SK-N-SH (cell line): ENCODE measurements at regions not wholly inside any gene's neighbourhood (a gene's known extent, or its start where the extent isn't known, plus 50 kb on each side); places are given as distances from the start of the nearest gene placed in this dataset.

Source experiments
- CTCF ChIA-PET: fragments of 300-600, 350-600 bp; formaldehyde crosslinking; extraction: SDS; loops from one replicate; lab custom pipeline; 2021; lab: Yijun Ruan, JAX
- POLR2A ChIA-PET: fragments of 350-600 bp; sonication (Branson Sonifier 250); formaldehyde crosslinking; extraction: SDS; loops from one replicate; lab custom pipeline; 2020; ENCODE audit warnings: antibody characterized with exemption, inconsistent platforms; lab: Yijun Ruan, JAX
- DNase-seq: peaks from one replicate; pipeline ENCODE4 v3.0.0; 2012
- H2AFZ ChIP-seq: fragments of 200-600 bp; sonication (generic); 2 replicates; pipeline ENCODE4 v1.8.1; 2016; ENCODE audit warnings: antibody characterized with exemption, mild to moderate bottlenecking, low read depth
- H3F3A ChIP-seq: fragments of 200-600 bp; sonication (generic); replicated peaks from 2 replicates; pipeline ENCODE3; 2016; ENCODE audit warnings: antibody characterized with exemption, mild to moderate bottlenecking; ENCODE audit not compliant: insufficient read depth
- H3K27ac ChIP-seq, 2 experiments: fragments of 200-500 bp in 1 of 2; fragments of 200-600 bp in 1 of 2; sonication (Bioruptor generic) in 1 of 2; sonication (generic), shearing (Covaris generic) in 1 of 2; 2 replicates each; pipeline versions ENCODE4 v1.5.1 to v1.6.1; 2014 to 2016; ENCODE audit warnings: low read depth in 2 of 2, inconsistent platforms in 1 of 2, low read length in 1 of 2, mild to moderate bottlenecking in 1 of 2, mixed read lengths in 1 of 2
- H3K27me3 ChIP-seq: fragments of 200-600 bp; sonication (generic), shearing (Covaris generic); 2 replicates; pipeline ENCODE4 v1.6.1; 2016; ENCODE audit warnings: mixed run types; ENCODE audit not compliant: insufficient read depth
- H3K36me3 ChIP-seq, 2 experiments: fragments of 200-500 bp in 1 of 2; fragments of 200-600 bp in 1 of 2; sonication (Bioruptor generic) in 1 of 2; sonication (generic) in 1 of 2; replicated peaks in 1 of 2; 2 replicates each; pipeline versions ENCODE3 to v1.5.1; 2014 to 2016; ENCODE audit warnings: low read length in 1 of 2, mild to moderate bottlenecking in 1 of 2; ENCODE audit not compliant: insufficient read depth in 2 of 2, control insufficient read depth in 1 of 2
- H3K4me1 ChIP-seq, 2 experiments: fragments of 200-500 bp in 1 of 2; fragments of 200-600 bp in 1 of 2; sonication (Bioruptor generic) in 1 of 2; sonication (generic), shearing (Covaris generic) in 1 of 2; 2 replicates each; pipeline versions ENCODE4 v1.5.1 to v1.6.1; 2014 to 2016; ENCODE audit warnings: low read depth in 1 of 2, low read length in 1 of 2, mixed run types in 1 of 2; ENCODE audit not compliant: insufficient read depth in 2 of 2, control insufficient read depth in 1 of 2
- H3K4me2 ChIP-seq: fragments of 200-600 bp; sonication (generic), shearing (Covaris generic); 2 replicates; pipeline ENCODE4 v1.6.1; 2017; ENCODE audit warnings: mixed run types
- H3K4me3 ChIP-seq, 2 experiments: fragments of 200-500 bp in 1 of 2; fragments of 200-600 bp in 1 of 2; sonication (Bioruptor generic) in 1 of 2; sonication (generic), shearing (Covaris generic) in 1 of 2; 2 replicates each; pipeline versions ENCODE4 v1.5.1 to v1.8.1; 2014 to 2016; ENCODE audit warnings: low read depth in 2 of 2, inconsistent platforms in 1 of 2, low read length in 1 of 2, mild to moderate bottlenecking in 1 of 2, mixed read lengths in 1 of 2, moderate library complexity in 1 of 2
- H3K79me2 ChIP-seq: fragments of 200-600 bp; sonication (generic); 2 replicates; pipeline ENCODE4 v1.8.1; 2017; ENCODE audit warnings: mild to moderate bottlenecking; ENCODE audit not compliant: insufficient read depth
- H3K9ac ChIP-seq: fragments of 200-600 bp; sonication (generic); 2 replicates; pipeline ENCODE4 v1.6.1; 2017; ENCODE audit warnings: mixed run types
- H3K9me2 ChIP-seq: fragments of 200-600 bp; sonication (generic); 2 replicates; pipeline ENCODE4 v1.6.1; 2017; ENCODE audit warnings: mixed run types
- H3K9me3 ChIP-seq: fragments of 200-600 bp; sonication (generic); 2 replicates; pipeline ENCODE4 v1.6.1; 2017; ENCODE audit warnings: mixed run types, mild to moderate bottlenecking, moderate library complexity
- H4K20me1 ChIP-seq: fragments of 200-600 bp; sonication (generic); 2 replicates; pipeline ENCODE4 v1.6.1; 2017; ENCODE audit warnings: mild to moderate bottlenecking, mixed run types; ENCODE audit not compliant: insufficient read depth
- CHD2 ChIP-seq: fragments of 150-350 bp; IDR thresholded peaks from 2 replicates; pipeline ENCODE4 v1.6.1; 2018; ENCODE audit warnings: low read length; ENCODE audit not compliant: partially characterized antibody
- ELF1 ChIP-seq: IDR thresholded peaks from 2 replicates; pipeline ENCODE4 v1.4.0; 2012
- FOXJ3 ChIP-seq: sonication (generic); formaldehyde crosslinking; IDR thresholded peaks from 2 replicates; pipeline ENCODE4 v1.5.1; 2020; ENCODE audit warnings: mild to moderate bottlenecking, missing genetic modification reagents
- FOXM1 ChIP-seq: IDR thresholded peaks from 2 replicates; pipeline ENCODE4 v1.4.0; 2012; ENCODE audit warnings: low read depth, mild to moderate bottlenecking
- MEF2A ChIP-seq: IDR thresholded peaks from 2 replicates; pipeline ENCODE4 v1.4.0; 2012; ENCODE audit warnings: low read depth, borderline replicate concordance
- MXI1 ChIP-seq: IDR thresholded peaks from 2 replicates; pipeline ENCODE4 v1.6.1; 2012; ENCODE audit warnings: mild to moderate bottlenecking, low read depth, low read length, improper control_type of control experiment
- NFIC ChIP-seq: IDR thresholded peaks from 2 replicates; pipeline ENCODE4 v1.4.0; 2012; ENCODE audit warnings: borderline replicate concordance
- PBX3 ChIP-seq: IDR thresholded peaks from 2 replicates; pipeline ENCODE4; 2012
- POLR2AphosphoS5 ChIP-seq: IDR thresholded peaks from 2 replicates; pipeline ENCODE4 v1.6.1; 2012; ENCODE audit warnings: low read depth, low read length
- RAD21 ChIP-seq: IDR thresholded peaks from 2 replicates; pipeline ENCODE4 v1.6.1; 2012; ENCODE audit warnings: mild to moderate bottlenecking, low read length
- SIN3A ChIP-seq: IDR thresholded peaks from 2 replicates; pipeline ENCODE4 v1.6.1; 2012; ENCODE audit warnings: low read depth, mild to moderate bottlenecking, low read length, moderate library complexity, borderline replicate concordance
- TAF1 ChIP-seq: IDR thresholded peaks from 2 replicates; pipeline ENCODE4 v1.6.1; 2012; ENCODE audit warnings: low read depth, mild to moderate bottlenecking, low read length, moderate library complexity, borderline replicate concordance
- TEAD4 ChIP-seq: IDR thresholded peaks from 2 replicates; pipeline ENCODE4 v1.4.0; 2012; ENCODE audit warnings: mild to moderate bottlenecking, borderline replicate concordance; ENCODE audit not compliant: insufficient read depth
- YY1 ChIP-seq: IDR thresholded peaks from 2 replicates; pipeline ENCODE4 v1.4.0; 2012; ENCODE audit warnings: low read depth, mild to moderate bottlenecking
- whole genome bisulfite sequencing: methylation state at CpG from one replicate; pipeline ENCODE4 v1.1.6; 2017; ENCODE audit warnings: low lambda C conversion rate; 5-methylcytosine and 5-hydroxymethylcytosine counted together
- TF ChIP-seq, protein P1 (sequence below): fragments of 200-600 bp; sonication (generic); IDR thresholded peaks from 2 replicates; pipeline ENCODE4 v1.6.1; 2017; ENCODE audit warnings: antibody characterized with exemption, mild to moderate bottlenecking, moderate library complexity
- TF ChIP-seq, protein P2 (sequence below): fragments of 150-350 bp; IDR thresholded peaks from 2 replicates; pipeline ENCODE4 v1.6.1; 2016; ENCODE audit warnings: mild to moderate bottlenecking, low read depth, low read length
- TF ChIP-seq, protein P3 (sequence below): fragments of 150-350 bp; IDR thresholded peaks from 2 replicates; pipeline ENCODE4 v1.6.1; 2017; ENCODE audit warnings: antibody characterized with exemption, low read length, low read depth, borderline replicate concordance

- no peaks in the 10 kb centered on the region for H3K9me3 ChIP-seq
- no peaks in the 10 kb centered on the region for H3F3A ChIP-seq
- no peak overlapping the region for H3K27ac ChIP-seq
- POLR2A ChIA-PET = no interaction called here
- H4K20me1 ChIP-seq = no peaks in the 10 kb centered on the region
- no peaks in the 10 kb centered on the region for H3K79me2 ChIP-seq
- H3K4me1 ChIP-seq = no peaks in the 10 kb centered on the region
- H3K4me3 ChIP-seq = no peak overlapping the region
- no peak overlapping the region for H2AFZ ChIP-seq
- no peak for DNase-seq
- H3K27me3 ChIP-seq = no peaks in the 10 kb centered on the region
- H3K9ac ChIP-seq = no peak overlapping the region
- no peak overlapping the region for H3K4me2 ChIP-seq
- H3K36me3 ChIP-seq = no peaks in the 10 kb centered on the region
- 55% methylated on average over 5 of the region's 5 CpGs for WGBS
- TF ChIP-seq POLR2AphosphoS5 (no peak), FOXJ3 (CRISPR knock-in tag) (no peak), MXI1 (no peak), PBX3 (no peak), FOXM1 (no peak), CHD2 (no peak), RAD21 (no peak), SIN3A (no peak), YY1 (no peak), TAF1 (no peak)
- CTCF ChIA-PET = interaction anchor here (1.0 to 2.8 kb wide), 8 partner anchors 9 to 1178 kb away, joined by 3 to 10 read pairs (median 4); no protein-coding TSS in a partner anchor
- no peaks in the 10 kb centered on the region for H3K9me2 ChIP-seq
Observed at GRCh38 chr7:47100148-47100816, 481.6 kb downstream of the TNS3 start.

- WGBS = 67% methylated on average over 2 of the region's 2 CpGs
- H3K79me2 ChIP-seq = no peaks in the 10 kb centered on the region
- H3K27me3 ChIP-seq = no peaks in the 10 kb centered on the region
- H3K9ac ChIP-seq = no peak overlapping the region
- no peak for DNase-seq
- H3K27ac ChIP-seq = no peak overlapping the region
- no peaks in the 10 kb centered on the region for H3F3A ChIP-seq
- TF ChIP-seq TEAD4 = no peak
- TF ChIP-seq SIN3A = no peak
- no peak for TF ChIP-seq YY1
- TF ChIP-seq NFIC = no peak
- TF ChIP-seq, protein P1, sequence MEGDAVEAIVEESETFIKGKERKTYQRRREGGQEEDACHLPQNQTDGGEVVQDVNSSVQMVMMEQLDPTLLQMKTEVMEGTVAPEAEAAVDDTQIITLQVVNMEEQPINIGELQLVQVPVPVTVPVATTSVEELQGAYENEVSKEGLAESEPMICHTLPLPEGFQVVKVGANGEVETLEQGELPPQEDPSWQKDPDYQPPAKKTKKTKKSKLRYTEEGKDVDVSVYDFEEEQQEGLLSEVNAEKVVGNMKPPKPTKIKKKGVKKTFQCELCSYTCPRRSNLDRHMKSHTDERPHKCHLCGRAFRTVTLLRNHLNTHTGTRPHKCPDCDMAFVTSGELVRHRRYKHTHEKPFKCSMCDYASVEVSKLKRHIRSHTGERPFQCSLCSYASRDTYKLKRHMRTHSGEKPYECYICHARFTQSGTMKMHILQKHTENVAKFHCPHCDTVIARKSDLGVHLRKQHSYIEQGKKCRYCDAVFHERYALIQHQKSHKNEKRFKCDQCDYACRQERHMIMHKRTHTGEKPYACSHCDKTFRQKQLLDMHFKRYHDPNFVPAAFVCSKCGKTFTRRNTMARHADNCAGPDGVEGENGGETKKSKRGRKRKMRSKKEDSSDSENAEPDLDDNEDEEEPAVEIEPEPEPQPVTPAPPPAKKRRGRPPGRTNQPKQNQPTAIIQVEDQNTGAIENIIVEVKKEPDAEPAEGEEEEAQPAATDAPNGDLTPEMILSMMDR = no peak
- TF ChIP-seq FOXM1 = no peak
- no peak for TF ChIP-seq ELF1
- no peak for TF ChIP-seq TAF1
- TF ChIP-seq, protein P2, sequence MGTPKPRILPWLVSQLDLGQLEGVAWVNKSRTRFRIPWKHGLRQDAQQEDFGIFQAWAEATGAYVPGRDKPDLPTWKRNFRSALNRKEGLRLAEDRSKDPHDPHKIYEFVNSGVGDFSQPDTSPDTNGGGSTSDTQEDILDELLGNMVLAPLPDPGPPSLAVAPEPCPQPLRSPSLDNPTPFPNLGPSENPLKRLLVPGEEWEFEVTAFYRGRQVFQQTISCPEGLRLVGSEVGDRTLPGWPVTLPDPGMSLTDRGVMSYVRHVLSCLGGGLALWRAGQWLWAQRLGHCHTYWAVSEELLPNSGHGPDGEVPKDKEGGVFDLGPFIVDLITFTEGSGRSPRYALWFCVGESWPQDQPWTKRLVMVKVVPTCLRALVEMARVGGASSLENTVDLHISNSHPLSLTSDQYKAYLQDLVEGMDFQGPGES = no peak
- TF ChIP-seq MEF2A = no peak
- TF ChIP-seq, protein P3, sequence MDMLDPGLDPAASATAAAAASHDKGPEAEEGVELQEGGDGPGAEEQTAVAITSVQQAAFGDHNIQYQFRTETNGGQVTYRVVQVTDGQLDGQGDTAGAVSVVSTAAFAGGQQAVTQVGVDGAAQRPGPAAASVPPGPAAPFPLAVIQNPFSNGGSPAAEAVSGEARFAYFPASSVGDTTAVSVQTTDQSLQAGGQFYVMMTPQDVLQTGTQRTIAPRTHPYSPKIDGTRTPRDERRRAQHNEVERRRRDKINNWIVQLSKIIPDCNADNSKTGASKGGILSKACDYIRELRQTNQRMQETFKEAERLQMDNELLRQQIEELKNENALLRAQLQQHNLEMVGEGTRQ = no peak
- TF ChIP-seq, all 33 proteins: peak for 0
- no peaks in the 10 kb centered on the region for H3K9me2 ChIP-seq
- ChIA-PET CTCF (interaction anchor here (1.1 to 1.5 kb wide), 2 partner anchors 9 to 1175 kb away, joined by 7 to 10 read pairs; no protein-coding TSS in a partner anchor), POLR2A (no interaction called here)
- no peaks in the 10 kb centered on the region; a peak in 2 of 4 replicates for H3K4me1 ChIP-seq
- H4K20me1 ChIP-seq = no peaks in the 10 kb centered on the region
- no peaks in the 10 kb centered on the region for H3K9me3 ChIP-seq
- H3K36me3 ChIP-seq = no peaks in the 10 kb centered on the region
- no peak overlapping the region for H3K4me3 ChIP-seq
- H3K4me2 ChIP-seq = no peak overlapping the region
- no peak overlapping the region for H2AFZ ChIP-seq
Observed at GRCh38 chr7:47097431-47097830, 484.5 kb downstream of the TNS3 start.
